NCI-H2081 (cell line): ENCODE measurements at regions not wholly inside any gene's neighbourhood (a gene's known extent, or its start where the extent isn't known, plus 50 kb on each side); places are given as distances from the start of the nearest gene placed in this dataset.

Experiments
- DNase-seq, 2 experiments: peaks; one replicate each; lab custom pipeline; 2025; lab: John Stamatoyannopoulos, UW

GRCh38 chr3:156620901-156621300 lies 53.5 kb upstream of the TIPARP start:
- DNase-seq: no peak

- peak; percentile 82 to 95 for DNase-seq
Observed at GRCh38 chr3:156620260-156620659, 54.1 kb upstream of the TIPARP start.

- no peak for DNase-seq
Observed at GRCh38 chr3:156619376-156619775, 55.0 kb upstream of the TIPARP start.

GRCh38 chr3:156617781-156618180 lies 56.6 kb upstream of the TIPARP start:
- no peak for DNase-seq

GRCh38 chr3:156617145-156617544 lies 57.2 kb upstream of the TIPARP start:
- DNase-seq: no peak

- no peak for DNase-seq
Observed at GRCh38 chr3:156615592-156616173, 58.7 kb upstream of the TIPARP start.

GRCh38 chr3:156614642-156615511 lies 59.5 kb upstream of the TIPARP start:
- no peak for DNase-seq

- no peak for DNase-seq
Observed at GRCh38 chr3:156612903-156613302, 58.0 kb upstream of the SSR3 start.

- DNase-seq: no peak
Observed at GRCh38 chr3:156611870-156612494, 57.1 kb upstream of the SSR3 start.

GRCh38 chr3:156610154-156610553 lies 55.2 kb upstream of the SSR3 start:
- DNase-seq: no peak

- no peak for DNase-seq
Observed at GRCh38 chr3:156609546-156609945, 54.6 kb upstream of the SSR3 start.

- DNase-seq: no peak
Observed at GRCh38 chr3:156608601-156609514, 53.9 kb upstream of the SSR3 start.

GRCh38 chr3:156606729-156607128 lies 51.8 kb upstream of the SSR3 start:
- no peak for DNase-seq

GRCh38 chr3:156605686-156606605 lies 51.0 kb upstream of the SSR3 start:
- DNase-seq: peak; percentile 34 to 72

- no peak for DNase-seq
Observed at GRCh38 chr3:156604642-156605144, 49.8 kb upstream of the SSR3 start.
